ENCODE measurements at regions not wholly inside any gene's neighbourhood (a gene's known extent, or its start where the extent isn't known, plus 50 kb on each side); places are given as distances from the start of the nearest gene placed in this dataset.

DNA sequence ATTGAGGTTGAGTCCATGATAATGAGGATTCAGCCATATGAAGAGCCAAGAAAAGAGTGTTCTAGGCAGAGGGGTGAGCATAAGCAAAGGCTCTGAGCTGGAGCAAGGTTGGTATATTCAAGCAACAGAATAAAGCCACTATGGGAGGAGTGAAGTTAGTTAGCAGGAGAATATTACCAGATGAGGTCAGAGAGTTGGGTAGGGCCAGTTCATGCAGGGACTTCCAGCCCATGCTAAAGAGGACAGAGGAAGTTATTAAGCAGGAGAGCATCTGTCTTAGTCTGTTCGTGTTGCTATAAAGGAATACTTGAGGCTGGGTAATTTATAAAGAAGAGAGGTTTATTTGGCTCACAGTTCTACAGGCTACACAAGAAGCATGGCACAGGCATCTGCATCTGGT is 57.1 kb upstream of the ATG10 start:
- DNase-seq (ENCODE audit: low spot score), result no peak
- TF ChIP-seq CTCF (IDR thresholded peaks at IDR 0.05; ENCODE audit: borderline replicate concordance, control extremely low read depth, extremely low read depth, insufficient read depth, missing control alignments), result no peak
- in situ Hi-C loops (cut with MboI; ENCODE audit: low sequenced_read_pairs, unreplicated experiment), result no loop called here

DNA sequence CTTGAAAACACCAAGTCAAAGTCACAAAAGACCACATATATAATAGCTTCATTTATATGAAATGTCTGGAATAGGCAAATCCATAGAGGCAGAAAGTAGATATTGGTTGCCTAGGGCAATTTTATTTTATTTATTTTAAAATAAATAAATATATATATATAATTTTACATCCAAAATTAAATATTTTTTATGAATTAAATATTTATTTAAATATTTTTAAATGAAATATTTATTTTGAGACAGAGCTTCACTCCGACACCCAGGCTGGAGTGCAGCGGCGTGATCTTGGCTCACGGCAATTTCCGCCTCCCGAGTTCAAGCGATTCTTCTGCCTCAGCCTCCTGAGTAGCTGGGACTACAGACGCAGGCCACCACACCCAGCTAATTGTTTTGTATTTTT is 58.9 kb upstream of the ATG10 start:
- no peak for DNase-seq (ENCODE audit: low spot score)
- no peak for TF ChIP-seq CTCF (IDR thresholded peaks at IDR 0.05; ENCODE audit: borderline replicate concordance, control extremely low read depth, extremely low read depth, insufficient read depth, missing control alignments)
- in situ Hi-C loops (cut with MboI; ENCODE audit: low sequenced_read_pairs, unreplicated experiment), result no loop called here

GRCh38 chr5:81909677-81910076 is 62.1 kb upstream of the ATG10 start:
- in situ Hi-C loops (cut with MboI; ENCODE audit: low sequenced_read_pairs, unreplicated experiment), result no loop called here
- DNase-seq (ENCODE audit: low spot score), result peak; percentile 50
- no peak for TF ChIP-seq CTCF (IDR thresholded peaks at IDR 0.05; ENCODE audit: borderline replicate concordance, control extremely low read depth, extremely low read depth, insufficient read depth, missing control alignments)

- no peak for DNase-seq (ENCODE audit: low spot score)
- TF ChIP-seq CTCF (IDR thresholded peaks at IDR 0.05; ENCODE audit: borderline replicate concordance, control extremely low read depth, extremely low read depth, insufficient read depth, missing control alignments), result no peak
- in situ Hi-C loops (cut with MboI; ENCODE audit: low sequenced_read_pairs, unreplicated experiment), result no loop called here
These were observed 63.1 kb upstream of the ATG10 start for GRCh38 chr5:81908771-81909170.

- TF ChIP-seq CTCF (IDR thresholded peaks at IDR 0.05; ENCODE audit: borderline replicate concordance, control extremely low read depth, extremely low read depth, insufficient read depth, missing control alignments), result no peak
- DNase-seq (ENCODE audit: low spot score), result no peak
- in situ Hi-C loops (cut with MboI; ENCODE audit: low sequenced_read_pairs, unreplicated experiment), result no loop called here
These were observed 63.8 kb upstream of the ATG10 start for GRCh38 chr5:81908044-81908443.

DNA sequence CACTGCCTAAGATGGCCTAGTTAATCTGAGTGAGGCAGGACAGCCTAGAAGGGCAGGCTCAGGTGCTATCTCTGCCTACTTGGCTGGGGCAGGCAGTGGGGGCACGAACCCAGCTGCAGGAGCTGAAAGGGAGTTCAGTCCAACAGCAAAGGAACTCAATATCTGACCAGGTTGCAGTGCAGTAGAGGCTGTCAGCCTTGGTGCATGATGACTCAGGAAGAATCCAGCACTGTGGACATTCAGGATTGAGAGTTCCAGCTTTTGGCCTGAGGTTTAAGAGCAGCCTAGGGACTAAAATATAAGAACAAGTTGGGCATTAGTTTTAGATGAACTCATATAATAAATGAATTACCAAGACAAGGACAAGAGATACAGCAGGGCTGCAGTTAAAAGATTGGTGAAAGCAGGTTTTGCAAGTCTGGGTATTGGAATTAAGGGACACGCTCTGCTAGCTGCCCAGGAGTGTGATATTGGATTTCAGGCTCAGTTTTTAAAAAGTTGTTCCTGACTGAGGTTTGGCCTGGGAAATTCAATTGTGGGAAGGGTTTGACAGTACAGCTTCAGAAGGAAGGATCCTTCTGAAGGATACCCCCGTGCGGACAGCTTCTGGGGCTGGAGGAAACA is 64.7 kb upstream of the ATG10 start:
- in situ Hi-C loops (cut with MboI; ENCODE audit: low sequenced_read_pairs, unreplicated experiment), result no loop called here
- DNase-seq (ENCODE audit: low spot score), result no peak
- no peak for TF ChIP-seq CTCF (IDR thresholded peaks at IDR 0.05; ENCODE audit: borderline replicate concordance, control extremely low read depth, extremely low read depth, insufficient read depth, missing control alignments)
